Fibroblast of villous mesenchyme (primary cell): ENCODE measurements at regions not wholly inside any gene's neighbourhood (a gene's known extent, or its start where the extent isn't known, plus 50 kb on each side); places are given as distances from the start of the nearest gene placed in this dataset.
"Not testable (repeated sequence)": the region's sequence is repeated elsewhere in the genome, so short reads cannot be mapped to it uniquely, and the experiment has no call there.

ENCODE experiments used
- DNase-seq: peaks from one replicate; pipeline ENCODE4 v3.0.0-alpha.2; 2010; ENCODE audit warnings: low read depth
- H3K4me3 ChIP-seq: 2 replicates; pipeline ENCODE4 v1.5.1; 2011; ENCODE audit warnings: low read depth, mild to moderate bottlenecking, low read length
- TF ChIP-seq, protein P1 (sequence below): IDR thresholded peaks from 2 replicates; pipeline ENCODE4 v1.5.1; 2012; ENCODE audit warnings: low read depth, mild to moderate bottlenecking, low read length; ENCODE audit not compliant: insufficient read depth

DNA sequence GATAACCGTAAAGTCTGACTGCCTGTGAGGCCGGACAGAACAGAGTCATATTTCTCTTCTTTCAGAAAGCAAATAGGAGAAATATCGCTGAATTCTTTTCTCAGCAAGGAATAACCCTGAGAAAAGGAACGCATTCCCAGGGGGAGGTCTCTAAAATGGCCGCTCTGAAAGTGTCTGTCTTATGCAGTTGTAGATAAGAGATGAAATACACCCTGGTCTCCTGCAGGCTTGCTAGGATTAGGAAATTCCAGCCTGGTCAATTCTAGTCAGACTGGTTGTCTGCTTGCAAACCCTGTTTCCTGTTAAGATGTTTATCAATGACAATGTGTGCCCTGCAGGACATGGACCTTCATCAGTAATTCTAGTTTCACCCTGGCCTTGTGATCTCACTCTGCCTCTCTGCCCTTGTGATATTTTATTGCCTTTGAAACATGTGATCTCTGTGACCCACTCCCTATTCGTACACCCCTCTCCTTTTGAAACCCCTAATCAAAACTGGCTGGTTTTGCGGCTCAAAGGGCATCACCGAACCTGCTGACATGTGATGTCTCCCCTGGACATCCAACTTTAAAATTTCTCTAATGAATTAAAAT is 934.8 kb upstream of the SPRY2 start:
- TF ChIP-seq, protein P1, sequence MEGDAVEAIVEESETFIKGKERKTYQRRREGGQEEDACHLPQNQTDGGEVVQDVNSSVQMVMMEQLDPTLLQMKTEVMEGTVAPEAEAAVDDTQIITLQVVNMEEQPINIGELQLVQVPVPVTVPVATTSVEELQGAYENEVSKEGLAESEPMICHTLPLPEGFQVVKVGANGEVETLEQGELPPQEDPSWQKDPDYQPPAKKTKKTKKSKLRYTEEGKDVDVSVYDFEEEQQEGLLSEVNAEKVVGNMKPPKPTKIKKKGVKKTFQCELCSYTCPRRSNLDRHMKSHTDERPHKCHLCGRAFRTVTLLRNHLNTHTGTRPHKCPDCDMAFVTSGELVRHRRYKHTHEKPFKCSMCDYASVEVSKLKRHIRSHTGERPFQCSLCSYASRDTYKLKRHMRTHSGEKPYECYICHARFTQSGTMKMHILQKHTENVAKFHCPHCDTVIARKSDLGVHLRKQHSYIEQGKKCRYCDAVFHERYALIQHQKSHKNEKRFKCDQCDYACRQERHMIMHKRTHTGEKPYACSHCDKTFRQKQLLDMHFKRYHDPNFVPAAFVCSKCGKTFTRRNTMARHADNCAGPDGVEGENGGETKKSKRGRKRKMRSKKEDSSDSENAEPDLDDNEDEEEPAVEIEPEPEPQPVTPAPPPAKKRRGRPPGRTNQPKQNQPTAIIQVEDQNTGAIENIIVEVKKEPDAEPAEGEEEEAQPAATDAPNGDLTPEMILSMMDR = no peak
- DNase-seq = no peak
- no peak overlapping the region for H3K4me3 ChIP-seq

DNA sequence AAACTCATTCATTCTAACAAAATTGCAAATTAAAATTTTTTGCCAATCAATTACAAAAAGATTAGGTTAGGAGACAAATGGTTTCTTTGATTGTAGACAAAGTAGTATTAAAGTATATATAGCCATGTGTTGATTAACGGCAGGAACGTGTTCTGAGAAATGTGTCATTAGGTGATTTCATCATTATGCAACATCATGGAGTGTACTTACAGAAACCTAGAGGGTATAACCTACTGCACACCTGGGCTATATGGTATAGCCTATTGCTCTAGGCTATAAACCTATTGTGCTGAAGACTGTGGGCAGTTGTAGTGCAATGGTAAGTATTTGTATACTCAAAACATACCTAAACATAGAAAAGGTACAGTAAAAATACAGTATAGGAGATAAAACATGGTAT is 906.8 kb upstream of the SPRY2 start:
- no peak for DNase-seq
- TF ChIP-seq, protein P1 = no peak
- no peak overlapping the region for H3K4me3 ChIP-seq

DNA sequence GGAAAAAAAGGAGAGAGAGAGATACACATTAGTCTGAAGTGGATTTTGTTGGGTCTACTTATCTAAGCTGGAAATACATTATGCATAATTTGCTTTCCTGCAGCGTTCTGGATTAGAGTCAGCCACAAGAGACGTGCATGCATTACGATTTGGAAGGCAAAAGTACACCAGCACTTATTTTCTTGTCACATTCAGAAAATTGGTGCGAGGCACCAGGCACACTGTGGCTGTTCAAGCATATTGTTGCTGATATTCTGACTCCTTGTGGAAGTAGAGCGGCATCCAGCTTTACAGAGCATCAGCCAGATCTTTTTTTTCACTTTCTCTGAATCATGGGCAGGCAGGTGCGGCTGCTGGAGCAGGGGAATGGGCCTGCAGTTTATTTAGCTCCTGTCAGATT is 905.6 kb upstream of the SPRY2 start:
- no peak for DNase-seq
- no peak overlapping the region for H3K4me3 ChIP-seq
- TF ChIP-seq, protein P1 = no peak

DNA sequence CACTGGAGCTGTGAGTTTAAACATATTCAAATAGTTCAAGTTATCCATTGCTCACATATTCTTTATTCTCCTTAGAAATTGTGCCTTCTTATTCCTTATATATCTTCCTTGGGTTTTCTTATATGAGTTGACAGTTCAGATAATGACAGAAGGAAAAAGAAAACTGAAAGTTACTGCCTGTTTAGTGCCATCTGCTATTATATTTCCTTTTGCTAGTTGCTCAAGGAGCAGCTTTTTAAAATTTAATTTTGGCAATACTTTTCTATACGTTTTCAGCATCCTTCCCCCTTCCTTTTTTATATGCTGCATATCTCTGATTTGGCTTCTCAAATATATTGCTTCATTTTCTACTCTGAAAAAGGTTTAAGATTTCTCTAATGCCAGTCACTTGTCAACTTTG is 903.1 kb upstream of the SPRY2 start:
- DNase-seq = no peak
- TF ChIP-seq, protein P1 = no peak

DNA sequence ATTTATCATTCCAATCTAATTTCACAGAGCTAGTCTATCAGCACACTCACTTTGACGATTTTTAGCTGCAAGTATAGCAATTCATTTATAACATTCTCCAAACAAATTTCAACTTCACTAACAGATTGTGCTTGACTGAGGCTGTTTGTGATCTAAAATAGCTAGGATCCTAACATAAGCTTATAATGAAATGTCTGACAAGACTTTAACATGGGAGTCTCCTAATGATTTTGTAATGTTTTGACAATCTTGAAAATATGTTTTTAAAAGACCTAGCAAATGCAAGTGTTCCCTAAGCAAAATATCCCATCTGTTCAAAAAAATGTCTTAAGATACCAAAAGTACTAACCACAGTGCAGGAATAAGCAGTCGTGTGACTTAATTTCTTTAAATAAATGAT is 889.5 kb upstream of the SPRY2 start:
- no peak for DNase-seq
- TF ChIP-seq, protein P1 = no peak
- no peak overlapping the region for H3K4me3 ChIP-seq

More for the DNA sequence above, 903.1 kb upstream of the SPRY2 start:
- H3K4me3 ChIP-seq = no peak overlapping the region

DNA sequence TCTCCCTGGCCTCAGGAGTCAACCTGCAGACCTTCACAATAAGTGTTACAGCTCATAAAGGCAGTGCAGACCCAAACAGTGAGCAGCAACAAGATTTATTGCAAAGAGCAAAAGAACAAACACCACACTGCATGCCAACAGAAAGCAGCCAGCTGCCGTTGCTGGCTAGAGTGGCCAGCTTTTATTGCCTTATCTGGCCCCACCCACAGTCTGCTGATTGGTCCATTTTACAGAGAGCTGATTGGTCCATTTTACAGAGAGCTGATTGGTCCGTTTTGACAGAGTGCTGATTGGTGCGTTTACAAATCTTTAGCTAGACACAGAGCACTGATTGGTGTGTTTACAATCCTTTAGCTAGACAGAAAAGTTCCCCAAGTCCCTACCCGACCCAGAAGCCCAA is 885.9 kb upstream of the SPRY2 start:
- H3K4me3 ChIP-seq, DNase-seq: not testable (repeated sequence)

DNA sequence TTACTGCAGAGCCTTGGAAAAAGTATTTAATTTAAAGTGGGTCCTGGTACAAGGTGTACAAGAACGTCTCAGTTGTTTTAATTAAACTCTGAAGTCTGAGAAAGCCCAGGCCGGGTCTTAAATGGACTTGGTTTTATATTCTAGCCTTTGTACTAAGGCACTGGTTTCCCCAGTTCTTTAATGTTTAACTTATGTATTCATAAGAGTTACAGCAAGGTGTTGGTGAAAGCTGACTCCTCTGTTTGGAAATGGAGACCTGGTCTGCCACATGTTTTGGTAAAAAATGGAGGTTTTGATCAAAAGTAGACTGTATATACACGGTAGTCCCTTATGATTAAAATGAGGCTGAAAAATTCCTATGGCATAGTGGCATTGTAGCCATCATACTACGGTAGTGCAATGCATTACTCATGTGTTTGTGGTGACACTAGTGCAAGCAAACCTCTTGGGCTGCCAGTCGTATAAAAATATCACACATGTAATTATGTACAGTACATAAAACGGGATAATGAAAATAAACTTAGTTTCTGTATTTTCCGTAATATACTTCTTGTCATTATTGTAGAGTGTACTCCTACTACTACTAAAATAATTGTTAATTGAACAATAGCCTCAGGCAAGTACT is 883.4 kb upstream of the SPRY2 start:
- H3K4me3 ChIP-seq = no peak overlapping the region
- no peak for DNase-seq
- TF ChIP-seq, protein P1 = no peak
